GM18499 (cell line): ENCODE measurements at regions not wholly inside any gene's neighbourhood (a gene's known extent, or its start where the extent isn't known, plus 50 kb on each side); places are given as distances from the start of the nearest gene placed in this dataset.

Source experiments
- ATAC-seq: cut with Tn5 transposase; IDR thresholded peaks from one replicate; pipeline ENCODE4 v1.9.1; 2021; ENCODE audit warnings: moderate number of reproducible peaks; ENCODE audit not compliant: insufficient read depth, unreplicated experiment

DNA sequence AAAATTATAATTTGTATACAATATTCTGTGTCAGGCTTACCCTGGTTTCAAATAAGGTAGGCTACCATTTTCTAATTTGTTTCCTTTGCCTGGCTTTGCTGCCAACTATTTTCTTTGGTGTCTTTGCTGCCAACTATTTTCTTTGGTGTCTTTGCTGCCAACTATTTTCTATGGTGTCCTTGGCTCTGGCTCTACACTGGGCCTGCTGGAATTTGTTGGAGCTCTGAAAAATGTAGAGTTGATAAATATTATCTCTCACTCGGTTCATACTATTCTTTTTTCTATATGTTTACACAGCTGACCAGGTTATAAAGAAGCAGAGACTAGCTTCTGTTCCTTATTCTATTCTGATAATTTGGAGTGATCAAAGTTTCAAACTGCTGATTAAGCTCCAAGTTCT, 768.0 kb upstream of the PHF14 start:
- ATAC-seq = no peak

DNA sequence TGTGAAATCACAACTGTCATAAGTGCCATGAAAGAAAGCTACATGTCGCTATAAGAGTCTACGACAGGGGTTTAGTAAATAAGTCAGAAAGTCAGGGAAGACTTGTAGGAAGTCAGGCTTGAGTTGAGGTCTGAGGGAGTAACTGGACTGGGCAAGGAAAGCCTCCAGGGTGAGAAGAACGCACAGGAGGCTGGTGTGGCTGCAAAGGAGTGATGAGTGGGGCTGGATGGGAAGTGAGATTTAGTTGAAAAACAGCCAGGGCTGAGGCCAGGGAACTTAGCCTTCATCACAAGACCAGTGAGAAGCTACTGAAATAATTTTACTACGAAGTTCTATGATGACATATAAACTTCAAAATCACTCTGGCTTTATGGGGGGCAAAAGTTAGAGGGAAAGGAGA, 763.7 kb upstream of the PHF14 start:
- ATAC-seq = no peak

DNA sequence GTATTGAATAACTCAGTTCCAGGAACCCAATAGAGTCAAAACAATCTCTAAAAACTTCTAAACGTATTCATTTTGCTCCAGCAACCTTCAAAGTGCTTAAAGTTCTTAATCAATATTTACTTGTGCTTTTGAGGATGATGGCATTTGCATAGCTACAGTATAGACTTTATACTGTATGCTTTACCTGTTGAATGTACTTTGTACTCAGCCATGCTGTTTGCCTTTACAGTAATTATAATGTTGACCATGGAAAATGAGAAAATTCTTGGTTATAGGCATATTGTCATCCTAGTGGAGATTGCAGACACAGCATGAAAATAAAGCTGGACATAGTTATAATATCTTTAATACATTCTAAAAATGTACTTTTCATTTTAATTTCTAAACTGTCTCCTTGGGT, 762.7 kb upstream of the PHF14 start:
- ATAC-seq = no peak

DNA sequence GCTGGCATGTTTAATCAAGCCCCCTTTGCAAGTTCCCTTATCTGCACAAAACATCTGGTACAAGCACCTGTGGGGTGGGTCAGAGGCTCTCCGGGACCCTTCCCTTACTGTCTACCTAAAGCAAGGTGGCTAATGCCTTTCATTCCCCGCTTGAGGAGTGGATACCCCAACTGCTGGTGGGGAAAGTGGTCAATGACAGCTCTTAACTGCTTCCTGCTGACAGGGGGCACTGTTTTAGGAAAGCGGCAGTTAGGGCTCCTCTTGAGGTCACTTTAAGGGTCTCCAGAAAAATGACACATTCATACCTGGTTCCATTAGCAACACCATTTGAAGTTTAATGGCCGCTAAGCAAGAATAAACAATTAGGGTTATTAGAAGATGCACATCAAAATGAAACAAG, 761.8 kb upstream of the PHF14 start:
- ATAC-seq = no peak

DNA sequence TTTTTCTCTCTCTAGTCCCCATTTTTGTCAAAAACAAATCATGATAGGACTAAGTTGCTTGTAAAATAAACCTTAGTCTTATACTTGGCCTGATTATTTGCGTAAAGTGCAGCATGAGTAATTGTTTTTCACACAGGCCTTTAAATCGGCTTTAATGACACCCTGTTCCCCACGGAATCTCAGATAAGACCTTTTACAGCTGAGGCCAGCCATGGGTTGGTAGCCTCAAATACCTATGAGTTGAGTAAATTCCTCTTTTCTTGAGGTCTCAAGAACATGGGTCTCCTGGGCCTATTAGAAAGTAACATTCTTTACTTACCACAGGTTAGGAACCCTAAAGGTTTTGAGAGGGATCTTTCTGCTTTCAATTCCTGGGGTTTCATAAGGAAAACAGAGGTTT, 761.0 kb upstream of the PHF14 start:
- ATAC-seq = no peak

DNA sequence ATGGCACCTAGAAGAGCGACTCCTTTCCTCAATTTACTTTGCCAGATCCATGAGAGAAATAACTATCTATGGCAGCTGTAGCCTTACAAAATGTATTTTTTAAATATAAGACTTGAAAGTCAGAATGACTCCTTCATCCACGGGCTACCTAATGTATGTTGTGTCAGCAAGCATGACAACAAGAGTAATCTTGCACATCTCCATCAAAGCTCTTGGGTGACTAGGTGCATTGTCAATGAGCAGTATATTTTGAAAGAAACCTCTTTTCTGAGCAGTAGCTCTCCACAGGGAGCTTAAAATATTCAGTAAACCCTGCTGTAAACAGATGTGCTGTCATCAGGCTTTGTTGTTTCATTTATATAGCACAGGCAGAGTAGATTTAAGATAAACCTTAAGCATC, 757.2 kb upstream of the PHF14 start:
- no peak for ATAC-seq

DNA sequence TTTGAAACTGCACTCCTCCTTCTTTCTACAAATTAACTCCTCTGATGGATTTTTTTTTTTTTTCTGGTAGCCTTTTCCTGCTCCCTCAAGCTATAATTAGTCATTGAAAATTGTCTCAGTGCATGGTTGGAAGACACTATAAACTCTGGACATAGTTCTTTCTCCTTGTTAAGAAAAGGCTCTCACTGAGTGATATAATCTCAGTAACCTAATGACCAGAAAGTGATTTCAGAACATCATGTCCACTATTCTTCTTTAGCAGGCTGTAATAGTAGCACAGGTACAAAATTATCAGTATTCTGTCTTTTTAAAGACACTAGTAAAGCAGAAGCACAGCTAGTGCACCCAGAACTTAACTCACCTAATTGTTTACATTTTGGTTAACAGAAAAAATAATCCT, 752.6 kb upstream of the PHF14 start:
- ATAC-seq = no peak

DNA sequence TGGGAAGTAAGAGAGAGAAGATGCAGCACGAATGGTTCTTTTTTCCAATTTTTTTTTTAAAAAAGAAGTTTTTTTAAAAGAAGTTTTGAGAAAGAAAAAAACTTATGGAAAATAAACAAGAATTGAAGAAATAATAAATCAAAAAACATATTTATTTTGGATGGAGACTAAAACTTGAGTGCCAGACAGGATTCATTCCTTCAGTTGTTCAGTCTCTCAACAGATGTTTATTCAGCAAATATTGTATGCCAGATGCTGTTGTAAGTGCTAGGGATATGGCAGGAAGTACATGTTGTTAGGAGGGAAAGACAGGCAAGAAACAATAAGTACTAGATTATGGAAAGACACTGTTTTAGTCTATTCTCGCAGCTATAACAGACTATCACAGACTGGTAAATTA, 750.7 kb upstream of the PHF14 start:
- no peak for ATAC-seq

DNA sequence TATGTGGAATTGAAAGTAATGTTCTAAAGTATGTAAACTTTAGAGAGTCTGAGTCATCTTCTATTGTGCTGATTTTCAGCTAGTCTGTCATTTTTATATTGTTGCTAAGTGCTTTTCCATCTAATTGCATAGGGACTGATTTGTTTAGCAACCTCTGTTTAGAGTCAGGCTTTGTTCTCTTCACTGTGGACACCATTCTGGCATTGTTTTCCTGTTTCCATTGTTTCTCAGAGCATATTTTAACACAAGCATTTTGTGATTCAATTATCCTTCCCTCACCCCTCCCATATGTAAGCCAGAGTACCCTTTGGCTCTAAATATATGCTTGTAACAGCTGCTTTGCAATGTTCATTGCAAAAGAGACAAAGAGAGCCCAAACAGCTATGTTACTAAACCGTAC, 748.4 kb upstream of the PHF14 start:
- no peak for ATAC-seq

DNA sequence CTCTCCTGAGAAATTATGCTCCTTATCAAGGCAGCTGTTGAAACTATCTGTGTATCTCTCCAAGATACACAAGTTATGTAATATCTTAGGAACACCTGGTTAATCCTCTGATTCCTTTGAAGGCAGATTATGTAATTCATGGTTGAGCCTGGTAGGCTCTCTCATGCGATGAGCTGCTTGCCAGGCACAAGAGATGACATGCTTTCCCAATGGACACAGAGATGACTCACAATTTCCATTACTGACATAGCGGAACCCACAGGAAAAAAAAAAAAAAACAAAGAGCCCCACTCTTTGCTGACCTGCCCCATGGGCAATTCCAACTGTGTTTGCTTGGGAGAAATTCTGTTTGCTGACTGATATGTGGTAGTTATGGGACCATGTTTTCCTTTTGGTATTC, 736.4 kb upstream of the PHF14 start:
- ATAC-seq = no peak

DNA sequence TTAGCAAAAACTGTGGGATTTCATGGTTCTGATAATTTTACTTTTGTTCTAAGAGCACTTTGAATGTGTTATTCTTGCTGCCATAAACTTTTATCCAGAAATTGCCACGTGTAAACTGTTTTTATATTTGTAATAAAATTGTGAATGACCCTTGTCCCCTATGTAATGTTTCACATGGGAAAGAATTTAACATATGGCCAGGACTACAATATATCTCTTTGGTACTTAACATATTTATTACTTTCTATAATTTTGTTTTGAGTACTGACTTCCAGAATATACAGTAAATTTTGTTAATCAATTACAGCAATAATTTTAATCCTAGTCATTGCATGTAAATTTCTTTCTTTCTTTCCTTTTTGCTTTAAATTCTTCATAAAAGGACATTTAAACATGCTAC, 735.0 kb upstream of the PHF14 start:
- ATAC-seq = no peak

DNA sequence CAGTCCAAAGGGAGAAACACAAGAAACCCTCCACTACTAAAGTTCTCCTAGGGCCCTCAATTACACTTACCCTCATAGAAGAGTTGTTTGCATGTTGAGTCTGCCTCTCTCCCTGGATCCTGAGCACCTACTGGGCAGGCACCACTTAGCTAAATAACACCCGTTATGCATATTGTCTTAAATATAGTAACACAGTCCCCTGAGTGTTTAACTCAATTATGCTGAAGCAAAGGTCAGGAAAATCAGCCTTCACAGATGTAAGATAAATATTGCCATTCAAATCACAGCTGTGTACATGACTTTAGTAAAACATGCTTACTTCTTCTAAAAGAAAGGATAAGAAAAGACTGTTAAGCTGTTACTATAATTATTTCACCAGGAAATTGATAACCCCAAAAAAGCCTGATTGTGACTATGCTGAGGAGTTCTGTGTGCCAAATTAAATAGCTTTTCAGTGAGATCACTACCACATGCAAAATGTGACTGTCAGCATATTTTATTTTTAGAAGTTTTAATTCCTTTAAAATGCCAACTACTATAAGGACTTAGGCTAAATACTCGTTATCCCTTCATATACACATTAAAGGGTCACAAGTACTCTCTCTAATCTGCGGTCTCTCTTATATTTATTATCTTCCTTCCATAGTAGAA, 733.9 kb upstream of the PHF14 start:
- ATAC-seq = no peak

DNA sequence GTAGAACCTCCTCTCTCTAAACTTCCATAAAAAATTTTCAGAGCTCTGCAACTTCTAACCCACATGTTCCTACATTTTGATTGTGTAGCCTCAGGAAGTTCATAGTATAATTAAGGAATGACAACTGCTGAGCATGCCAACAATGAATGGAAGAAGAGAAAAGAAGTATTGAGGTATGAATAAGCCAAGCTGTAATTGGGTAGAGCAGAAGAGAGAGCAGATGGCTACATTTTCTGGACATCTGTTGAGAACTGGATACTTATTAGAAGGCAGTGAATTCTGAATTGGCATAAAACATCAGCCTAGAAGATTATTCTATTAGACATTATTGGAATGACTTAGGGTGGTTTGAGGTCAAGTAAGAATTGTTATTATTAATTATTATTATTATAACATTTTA, 728.3 kb upstream of the PHF14 start:
- ATAC-seq = no peak

DNA sequence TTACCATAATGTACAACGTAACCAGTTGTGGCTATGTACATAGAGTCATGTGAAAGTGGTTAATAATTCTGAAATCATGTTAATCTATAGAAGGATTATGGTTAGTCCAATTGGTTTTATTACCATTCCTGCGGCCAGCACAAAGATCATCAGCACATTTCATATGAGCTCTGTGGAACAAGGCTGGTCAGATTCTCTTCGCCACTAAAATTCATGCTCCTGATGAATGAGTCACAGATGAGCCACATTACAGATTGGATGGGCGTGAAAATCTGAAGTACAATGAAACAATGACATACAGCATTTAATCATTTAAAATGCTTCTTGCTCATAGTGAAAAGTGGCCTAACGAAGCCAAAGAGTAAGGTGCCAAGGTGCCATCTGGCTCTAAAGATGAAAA, 716.2 kb upstream of the PHF14 start:
- no peak for ATAC-seq

DNA sequence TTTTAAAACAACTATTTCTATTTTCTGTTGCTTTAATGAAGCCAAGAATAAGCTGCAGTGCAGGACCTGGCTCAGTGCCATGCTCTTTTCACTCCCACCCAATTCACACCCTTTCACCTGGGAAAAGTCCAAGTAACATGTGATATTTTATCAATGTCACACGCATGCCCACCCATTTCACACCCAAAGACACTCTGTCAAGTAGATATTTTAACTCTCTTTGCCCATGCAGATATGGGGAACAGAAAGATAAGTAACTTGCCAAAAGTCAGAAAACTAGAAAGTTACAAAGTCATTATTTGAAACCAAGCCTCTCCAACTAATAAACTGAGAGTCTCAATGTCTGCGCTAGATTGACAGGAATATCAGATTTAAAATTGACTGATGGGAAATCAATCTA, 706.7 kb upstream of the PHF14 start:
- ATAC-seq = no peak

DNA sequence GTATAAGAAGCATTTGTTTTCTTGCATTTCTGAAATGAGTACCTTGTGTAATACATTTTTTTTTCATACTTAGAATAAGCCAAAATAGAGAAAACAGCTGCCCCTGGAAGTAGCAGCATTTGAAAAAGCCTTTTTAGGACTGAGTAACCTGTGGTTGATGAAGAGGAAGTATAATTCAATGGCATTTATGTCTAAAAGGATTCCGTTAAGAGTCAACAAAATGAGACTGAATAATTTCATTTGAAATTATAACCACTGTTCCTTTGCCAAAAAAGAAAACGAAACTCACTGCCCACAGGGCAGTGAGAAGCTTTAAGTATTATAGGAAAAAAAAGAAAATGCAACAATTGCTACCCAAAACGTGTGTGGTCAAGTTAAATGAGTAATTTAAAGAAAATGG, 705.6 kb upstream of the PHF14 start:
- no peak for ATAC-seq

DNA sequence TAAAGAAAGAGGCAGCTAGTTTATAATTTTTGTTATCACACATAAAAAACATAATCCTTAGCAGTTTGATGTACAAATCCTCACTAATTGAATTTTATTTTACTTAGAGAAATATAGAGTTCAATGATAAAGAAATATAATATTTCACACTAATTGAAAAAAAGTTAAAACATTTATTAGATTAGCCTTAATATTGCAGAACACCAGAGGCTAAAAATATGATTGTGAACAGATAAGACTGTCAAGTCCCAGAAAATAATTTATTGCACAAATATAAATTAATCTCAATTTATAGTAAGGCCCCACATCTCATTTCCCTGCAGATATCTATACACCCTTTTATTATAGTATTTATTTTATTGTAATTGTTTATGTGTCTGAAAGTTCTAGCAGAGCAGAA, 690.8 kb upstream of the PHF14 start:
- ATAC-seq = no peak

DNA sequence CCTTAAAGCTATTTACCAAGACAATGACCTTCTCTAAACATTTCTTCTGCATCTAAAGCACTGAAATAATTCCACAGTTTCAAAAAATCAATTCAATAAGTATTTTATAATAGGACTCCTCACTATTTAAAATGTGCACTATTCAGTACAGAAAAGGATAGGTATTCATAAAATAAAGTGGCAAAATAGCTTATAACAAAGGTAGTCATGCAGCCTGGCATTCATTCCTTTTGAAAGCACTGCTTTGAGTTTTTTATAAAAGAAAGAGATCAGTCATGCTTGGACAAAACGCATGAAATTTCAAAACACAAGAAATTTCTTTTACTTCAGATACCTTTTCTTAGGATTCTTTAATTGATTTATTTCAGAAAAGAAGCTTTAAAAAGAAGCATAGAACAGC, 689.7 kb upstream of the PHF14 start:
- ATAC-seq = no peak

DNA sequence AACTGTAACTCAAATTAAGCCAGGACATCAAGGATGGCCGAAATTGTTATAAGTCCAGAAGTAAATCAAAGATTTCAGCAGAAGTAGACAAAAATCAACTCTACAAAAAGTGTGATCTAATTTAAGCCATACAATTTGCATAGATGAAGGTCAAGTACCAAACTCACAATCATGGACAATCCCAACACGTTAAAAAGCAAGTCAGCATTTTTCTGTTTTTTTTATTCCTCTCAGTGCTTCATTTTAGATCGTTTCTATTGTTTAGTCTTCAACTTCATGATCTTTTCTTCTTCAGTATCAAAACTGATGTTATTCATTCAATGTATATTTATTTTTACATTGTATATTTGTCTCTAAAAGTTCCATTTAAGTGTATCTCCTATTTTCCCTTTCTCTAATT, 674.3 kb upstream of the PHF14 start:
- no peak for ATAC-seq

DNA sequence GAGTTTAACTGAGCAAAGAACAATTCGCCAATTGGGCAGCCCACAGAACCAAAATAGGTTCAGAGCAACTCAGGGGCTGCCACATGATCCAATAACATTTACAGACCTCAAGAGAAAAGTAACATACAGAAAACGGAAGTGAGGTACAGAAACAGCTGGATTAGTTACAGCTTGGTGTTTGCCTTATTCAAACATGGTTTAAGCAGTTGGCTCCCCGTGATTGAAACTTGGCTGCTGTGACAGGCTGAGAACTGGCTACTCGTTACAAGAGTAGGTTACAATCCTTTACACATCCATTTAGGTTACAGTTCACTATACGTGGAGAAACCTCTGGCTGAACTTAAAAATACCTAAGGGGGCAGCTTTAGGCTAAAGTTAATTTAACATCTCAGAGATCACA, 673.1 kb upstream of the PHF14 start:
- ATAC-seq = no peak

DNA sequence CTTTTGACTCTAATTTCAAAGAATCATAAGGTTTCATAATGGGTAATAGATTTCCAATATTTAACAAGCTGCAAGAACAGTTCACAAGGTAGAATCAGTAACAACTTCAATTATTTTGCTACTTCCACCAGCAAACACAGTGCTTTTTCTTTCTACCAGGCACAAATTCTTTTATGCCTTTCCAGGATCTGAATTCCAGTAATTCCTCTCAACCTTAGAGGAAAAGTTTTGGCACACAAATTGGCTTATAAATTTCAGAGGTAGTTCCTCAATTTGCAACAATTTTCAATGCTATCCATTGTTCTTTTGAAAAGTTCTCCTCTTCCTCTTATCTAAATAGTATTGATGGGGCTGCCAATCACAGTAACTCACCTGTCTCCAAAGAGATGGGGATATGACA, 665.4 kb upstream of the PHF14 start:
- no peak for ATAC-seq

DNA sequence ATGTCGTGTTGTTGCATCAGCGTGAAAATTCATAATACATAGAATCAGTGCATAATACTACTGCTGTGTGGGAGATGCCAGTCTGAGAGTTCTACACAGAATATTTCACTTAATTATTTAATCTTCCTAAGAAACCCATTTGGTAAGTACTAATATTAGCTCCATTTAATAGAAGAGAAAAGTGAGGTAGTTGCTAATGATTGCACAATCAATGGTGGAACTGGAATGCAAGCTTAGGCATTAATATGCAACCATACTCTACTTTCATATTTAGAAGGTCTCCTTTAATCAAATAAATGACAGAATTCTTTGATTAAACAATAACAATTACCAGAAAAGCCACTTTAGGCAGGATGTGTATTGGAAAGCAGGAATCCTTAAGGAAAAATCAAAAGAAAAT, 660.7 kb upstream of the PHF14 start:
- ATAC-seq = no peak

DNA sequence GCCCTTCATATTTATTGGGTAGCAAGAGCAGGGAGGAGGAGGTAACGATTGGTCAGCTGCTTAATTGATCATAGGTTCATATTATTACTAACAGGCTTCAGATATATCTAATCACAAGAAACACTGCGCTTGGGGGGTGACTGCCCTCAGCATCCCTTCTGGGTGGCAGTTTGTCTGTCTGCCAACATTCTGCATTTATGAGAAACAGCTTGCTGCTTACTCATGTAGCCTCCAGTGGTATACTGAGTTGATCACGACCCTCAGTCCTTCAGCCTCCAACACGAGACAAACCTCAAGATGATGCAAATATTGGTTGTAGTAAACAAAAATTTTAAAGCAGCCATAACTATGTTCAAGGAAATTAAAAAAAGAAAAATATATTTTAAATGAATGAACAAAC, 657.8 kb upstream of the PHF14 start:
- ATAC-seq = no peak
